ENCODE measurements at regions not wholly inside any gene's neighbourhood (a gene's known extent, or its start where the extent isn't known, plus 50 kb on each side); places are given as distances from the start of the nearest gene placed in this dataset.

DNA sequence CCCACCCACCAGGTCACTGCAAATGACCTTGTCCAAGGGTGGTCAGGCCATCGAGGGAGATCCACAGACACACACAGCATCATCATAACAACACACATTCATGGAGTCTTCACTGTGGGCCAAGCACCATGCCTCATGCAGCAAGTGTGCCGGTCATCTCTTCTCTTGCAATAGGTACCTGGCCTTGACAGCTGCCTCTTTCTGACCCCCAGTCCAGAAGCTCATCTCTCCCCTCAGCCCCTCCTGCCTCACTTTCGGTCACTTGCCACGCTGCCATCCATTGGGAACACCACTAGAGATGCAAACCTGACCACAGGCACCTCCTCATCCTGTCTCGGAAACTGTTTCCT, 75.9 kb downstream of the OAT start:
- H3K36me3 ChIP-seq, result no peaks in the 10 kb centered on the region
- no peak overlapping the region for H3K9ac ChIP-seq (ENCODE audit: low read depth in 2 of 2, low read length in 2 of 2)
- no peak overlapping the region for H3K27ac ChIP-seq
- H3K27me3 ChIP-seq, result no peaks in the 10 kb centered on the region
- no peak overlapping the region for H3K4me3 ChIP-seq
- H3K9me3 ChIP-seq, result no peaks in the 10 kb centered on the region
- intact Hi-C loops (cut with DNase I), result no loop called here
- no peak for DNase-seq
- H3K4me1 ChIP-seq, result no peaks in the 10 kb centered on the region
- TF ChIP-seq, protein P1, sequence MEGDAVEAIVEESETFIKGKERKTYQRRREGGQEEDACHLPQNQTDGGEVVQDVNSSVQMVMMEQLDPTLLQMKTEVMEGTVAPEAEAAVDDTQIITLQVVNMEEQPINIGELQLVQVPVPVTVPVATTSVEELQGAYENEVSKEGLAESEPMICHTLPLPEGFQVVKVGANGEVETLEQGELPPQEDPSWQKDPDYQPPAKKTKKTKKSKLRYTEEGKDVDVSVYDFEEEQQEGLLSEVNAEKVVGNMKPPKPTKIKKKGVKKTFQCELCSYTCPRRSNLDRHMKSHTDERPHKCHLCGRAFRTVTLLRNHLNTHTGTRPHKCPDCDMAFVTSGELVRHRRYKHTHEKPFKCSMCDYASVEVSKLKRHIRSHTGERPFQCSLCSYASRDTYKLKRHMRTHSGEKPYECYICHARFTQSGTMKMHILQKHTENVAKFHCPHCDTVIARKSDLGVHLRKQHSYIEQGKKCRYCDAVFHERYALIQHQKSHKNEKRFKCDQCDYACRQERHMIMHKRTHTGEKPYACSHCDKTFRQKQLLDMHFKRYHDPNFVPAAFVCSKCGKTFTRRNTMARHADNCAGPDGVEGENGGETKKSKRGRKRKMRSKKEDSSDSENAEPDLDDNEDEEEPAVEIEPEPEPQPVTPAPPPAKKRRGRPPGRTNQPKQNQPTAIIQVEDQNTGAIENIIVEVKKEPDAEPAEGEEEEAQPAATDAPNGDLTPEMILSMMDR (IDR thresholded peaks at IDR 0.05), result no peak

DNA sequence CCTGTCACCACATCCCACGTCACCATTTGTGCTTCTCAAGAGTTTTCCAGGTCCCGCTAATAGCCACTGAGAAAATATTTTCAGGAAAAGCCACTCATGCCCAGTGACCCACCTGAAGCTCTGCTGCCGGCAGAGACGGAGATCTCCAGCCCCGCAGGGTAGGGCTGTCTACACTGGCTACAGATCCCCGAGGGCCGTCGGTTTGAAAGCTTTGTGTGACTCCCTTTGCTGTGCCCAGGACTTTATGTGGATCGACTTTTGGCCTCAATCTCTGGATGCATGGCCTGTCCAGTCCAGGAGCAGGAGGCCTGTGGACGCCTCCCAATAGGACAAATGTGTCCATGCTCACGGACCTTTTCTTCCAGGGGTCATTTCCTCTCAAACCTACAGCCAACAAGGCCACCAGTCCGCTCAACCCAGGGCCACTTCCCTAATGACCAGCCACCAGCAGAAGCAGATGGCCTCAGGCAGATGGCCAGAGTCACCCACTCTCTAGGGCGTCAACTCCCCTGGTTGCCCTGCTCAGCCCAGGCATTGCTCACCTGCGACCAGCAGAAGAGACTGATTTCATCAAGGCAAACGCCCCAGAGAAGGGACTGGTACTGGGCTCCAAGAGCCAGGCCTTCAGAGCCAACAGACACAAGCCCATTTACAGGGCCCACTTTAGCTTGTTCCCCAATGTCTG, 76.4 kb downstream of the OAT start:
- DNase-seq, result no peak
- Histone ChIP-seq H3K36me3 (no peaks in the 10 kb centered on the region), H3K4me1 (no peaks in the 10 kb centered on the region), H3K27me3 (no peaks in the 10 kb centered on the region), H3K4me3 (no peak overlapping the region), H3K9me3 (no peaks in the 10 kb centered on the region), H3K27ac (no peak overlapping the region), H3K9ac (ENCODE audit: low read depth in 2 of 2, low read length in 2 of 2) (no peak overlapping the region)
- TF ChIP-seq, protein P1 (IDR thresholded peaks at IDR 0.05), result no peak
- intact Hi-C loops (cut with DNase I), result no loop called here

DNA sequence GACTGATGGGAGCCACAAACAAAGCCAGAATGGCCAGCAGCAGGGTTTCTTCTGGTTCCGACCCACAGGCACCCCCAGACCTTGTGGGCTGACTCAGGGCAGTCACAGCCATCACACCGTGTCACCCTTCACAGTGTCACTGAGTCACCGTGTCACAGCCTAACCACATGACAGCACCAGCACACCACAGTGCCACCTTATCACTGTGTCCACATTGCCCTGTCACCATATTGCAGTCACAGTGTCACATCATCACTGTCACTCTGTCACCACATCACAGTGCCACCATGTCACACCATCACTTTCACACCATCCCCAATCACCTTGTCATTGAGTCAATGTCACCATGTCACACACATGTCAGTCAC, 77.0 kb downstream of the OAT start:
- no peaks in the 10 kb centered on the region for H3K4me1 ChIP-seq
- H3K27ac ChIP-seq, result no peak overlapping the region
- H3K9me3 ChIP-seq, result no peaks in the 10 kb centered on the region
- no peak for DNase-seq
- no peak overlapping the region for H3K9ac ChIP-seq (ENCODE audit: low read depth in 2 of 2, low read length in 2 of 2)
- TF ChIP-seq, protein P1 (IDR thresholded peaks at IDR 0.05), result no peak
- no peaks in the 10 kb centered on the region for H3K27me3 ChIP-seq
- H3K4me3 ChIP-seq, result no peak overlapping the region
- intact Hi-C loops (cut with DNase I), result no loop called here
- H3K36me3 ChIP-seq, result no peaks in the 10 kb centered on the region

DNA sequence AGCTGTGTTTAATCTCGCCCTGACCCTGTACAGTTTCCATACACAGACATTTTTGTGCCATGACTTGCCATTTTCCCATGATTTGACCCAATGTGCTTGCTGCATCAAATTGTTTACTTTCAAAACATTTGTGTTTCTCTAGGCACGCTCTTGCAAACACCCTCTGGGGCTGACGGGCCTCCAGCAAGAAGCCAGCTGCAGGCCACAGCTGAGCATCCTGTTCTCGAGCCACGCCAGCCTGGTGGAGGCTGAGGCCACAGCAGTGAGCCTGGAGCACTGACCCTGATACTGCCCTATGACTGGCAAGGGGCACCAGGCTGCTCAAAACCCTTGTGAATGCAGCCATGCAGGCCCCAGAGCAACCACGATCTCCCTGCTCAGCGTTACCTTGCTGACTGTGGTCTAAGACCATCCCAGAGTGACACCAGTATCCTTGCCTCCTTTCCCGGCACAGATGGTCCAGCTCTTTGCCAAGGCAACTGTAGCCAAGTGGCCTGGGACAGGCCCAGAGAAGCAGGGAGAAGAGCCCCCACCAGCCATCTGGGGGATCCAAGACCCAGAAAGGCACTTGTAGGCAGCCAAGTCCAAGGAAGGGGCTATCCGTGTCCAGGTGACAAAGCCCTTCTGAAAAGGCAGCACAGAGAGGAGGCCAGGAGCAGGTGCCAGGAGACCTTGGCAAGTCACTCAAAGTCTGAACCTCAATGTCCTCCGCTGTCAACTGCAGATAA, 78.5 kb downstream of the OAT start:
- no peak for DNase-seq
- H3K27ac ChIP-seq, result peak overlapping the region; percentile 7
- no peaks in the 10 kb centered on the region for H3K36me3 ChIP-seq
- H3K9me3 ChIP-seq, result no peaks in the 10 kb centered on the region
- no peak overlapping the region for H3K4me3 ChIP-seq
- H3K4me1 ChIP-seq, result no peaks in the 10 kb centered on the region
- no peaks in the 10 kb centered on the region for H3K27me3 ChIP-seq
- H3K9ac ChIP-seq (ENCODE audit: low read depth in 2 of 2, low read length in 2 of 2), result no peak overlapping the region
- TF ChIP-seq, protein P1 (IDR thresholded peaks at IDR 0.05), result no peak
- intact Hi-C loops (cut with DNase I), result no loop called here

DNA sequence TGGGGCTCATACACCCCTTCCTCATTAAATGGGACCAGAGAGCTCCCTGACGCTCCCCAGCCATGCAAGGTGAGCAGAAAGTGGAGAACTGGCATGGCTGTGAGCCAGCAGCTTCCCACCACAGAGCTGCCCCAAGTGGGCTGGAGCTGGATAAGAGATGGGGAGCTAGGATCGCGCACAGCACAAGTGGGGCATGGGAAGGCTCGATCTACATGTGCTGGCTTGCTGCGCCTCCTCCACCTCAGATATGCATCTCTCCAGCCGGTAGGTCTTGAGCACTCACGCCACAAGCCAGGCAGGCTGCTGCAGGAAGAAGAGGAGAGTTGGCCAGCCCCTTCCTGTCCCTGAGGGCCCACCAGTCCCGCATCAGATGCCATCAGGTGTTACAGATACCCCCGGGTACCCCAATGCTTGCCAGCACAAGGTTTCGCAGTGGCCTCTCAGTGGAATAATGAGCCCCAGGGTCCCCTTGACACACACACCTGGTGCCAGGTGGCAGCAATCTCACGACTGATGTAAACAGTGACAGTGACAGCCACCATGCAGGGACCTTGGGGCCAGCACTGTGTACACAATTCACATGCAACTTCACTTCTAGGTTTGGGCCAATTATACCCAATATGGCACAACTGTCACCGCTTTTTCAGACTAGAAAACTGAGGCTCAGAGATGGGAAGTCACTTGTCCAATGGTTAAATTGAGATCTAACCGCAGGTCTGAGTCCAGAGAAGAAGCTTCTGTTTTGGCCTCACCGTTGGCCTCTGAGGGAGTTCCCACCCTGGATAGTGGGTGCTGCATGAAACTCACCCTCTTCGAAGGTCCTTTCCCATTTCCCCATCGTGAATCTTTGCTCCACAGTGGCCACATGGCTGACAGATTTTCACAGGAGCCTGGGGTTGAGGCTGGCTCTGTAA, 79.3 kb downstream of the OAT start:
- DNase-seq, result no peak
- H3K9ac ChIP-seq (ENCODE audit: low read depth in 2 of 2, low read length in 2 of 2), result no peak overlapping the region
- H3K4me3 ChIP-seq, result no peak overlapping the region
- no peaks in the 10 kb centered on the region for H3K36me3 ChIP-seq
- H3K27ac ChIP-seq, result no peak overlapping the region
- no peaks in the 10 kb centered on the region for H3K9me3 ChIP-seq
- TF ChIP-seq, protein P1 (IDR thresholded peaks at IDR 0.05), result no peak
- H3K27me3 ChIP-seq, result no peaks in the 10 kb centered on the region
- intact Hi-C loops (cut with DNase I), result no loop called here
- no peaks in the 10 kb centered on the region for H3K4me1 ChIP-seq

All from colonic mucosa (tissue), 4 donors.